Right forelimb (tissue), 1 donor: ENCODE measurements at regions not wholly inside any gene's neighbourhood (a gene's known extent, or its start where the extent isn't known, plus 50 kb on each side); places are given as distances from the start of the nearest gene placed in this dataset.

Source experiments
- DNase-seq: peaks from one replicate; pipeline ENCODE4 v3.0.0-alpha.2; 2018

DNA sequence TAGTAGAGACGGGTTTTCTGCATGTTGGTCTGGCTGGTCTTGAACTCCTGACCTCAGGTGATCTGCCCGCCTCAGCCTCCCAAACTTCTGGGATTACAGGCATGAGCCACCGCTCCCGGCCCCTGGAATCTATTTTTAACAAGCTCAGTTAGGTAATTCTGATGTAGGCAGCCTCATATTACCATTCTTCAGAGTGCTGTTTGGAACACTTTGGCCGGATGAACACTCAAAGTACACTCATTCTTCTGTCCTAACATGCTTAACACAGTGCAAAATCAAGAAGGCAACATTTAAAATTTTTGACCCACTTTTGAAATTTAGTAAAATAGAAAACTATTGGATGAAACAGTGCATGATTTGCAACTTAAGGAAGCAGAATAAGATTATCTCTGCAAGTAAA lies 586.7 kb upstream of the CHORDC1 start:
- no peak for DNase-seq

- no peak for DNase-seq
Measured at GRCh38 chr11:90805172-90805571, 582.3 kb upstream of the CHORDC1 start.

GRCh38 chr11:90803831-90804230 lies 581.0 kb upstream of the CHORDC1 start:
- DNase-seq, result no peak

GRCh38 chr11:90803366-90803765 lies 580.5 kb upstream of the CHORDC1 start:
- DNase-seq, result no peak

DNA sequence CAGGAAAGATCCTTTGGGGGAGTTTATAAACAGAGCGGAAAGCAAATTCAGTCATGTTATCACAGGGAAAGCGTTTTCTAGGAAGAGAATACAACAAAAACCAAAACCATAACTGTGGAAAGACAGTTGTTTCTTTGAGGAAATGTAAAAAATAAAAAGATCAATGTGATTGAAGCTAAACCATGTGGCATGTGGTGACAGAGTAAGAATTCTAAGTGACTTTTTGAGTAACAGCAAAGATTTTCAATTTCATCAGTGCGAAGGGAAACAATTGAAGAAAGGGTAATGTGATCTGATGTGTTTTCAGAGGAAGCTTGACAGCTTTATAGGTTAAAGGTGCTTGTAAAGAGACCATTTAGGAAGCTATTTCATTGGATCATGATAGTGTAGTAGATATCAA lies 575.9 kb upstream of the CHORDC1 start:
- no peak for DNase-seq

DNA sequence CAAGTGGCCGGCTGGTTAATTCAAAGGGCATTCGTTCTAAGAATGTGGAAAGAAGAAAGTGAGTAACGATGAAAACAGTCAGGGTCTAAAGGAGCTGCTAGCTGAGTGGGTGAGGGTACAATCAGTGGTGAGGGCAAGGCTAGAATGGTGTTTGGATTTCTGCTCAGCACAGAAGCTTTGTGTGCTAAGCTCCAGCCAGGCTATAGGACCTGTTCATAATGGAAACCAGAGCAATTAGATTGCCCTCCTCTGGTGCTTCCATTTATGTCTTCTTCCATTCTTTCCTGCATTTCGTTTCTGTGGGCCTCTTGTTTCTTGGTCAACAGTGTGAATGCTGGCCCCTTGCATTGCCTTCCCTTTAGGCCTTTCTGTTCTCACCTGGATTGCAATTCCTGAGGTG lies 572.9 kb upstream of the CHORDC1 start:
- DNase-seq, result no peak

GRCh38 chr11:90788961-90789360 lies 566.1 kb upstream of the CHORDC1 start:
- DNase-seq, result no peak

- no peak for DNase-seq
Measured at GRCh38 chr11:90784241-90784814, 561.5 kb upstream of the CHORDC1 start.

DNA sequence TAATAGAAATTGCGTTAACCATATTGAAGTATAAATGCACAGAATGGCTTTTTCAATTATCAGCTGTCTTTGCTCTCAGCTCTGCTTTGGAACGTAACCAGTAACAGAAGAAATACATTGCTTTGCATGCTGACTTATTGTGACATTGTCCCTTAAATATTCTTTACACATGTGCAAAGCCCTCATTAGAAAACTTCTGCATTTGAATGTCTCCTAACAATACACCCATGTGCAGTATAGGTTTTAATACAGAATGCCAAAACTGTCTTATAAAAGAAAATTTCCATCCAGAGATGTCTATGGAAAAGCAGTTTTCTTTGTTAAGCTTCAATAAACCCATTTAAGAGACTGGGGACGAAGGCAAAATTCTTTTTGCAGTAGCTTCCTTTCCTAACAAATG lies 560.3 kb upstream of the CHORDC1 start:
- no peak for DNase-seq

- DNase-seq, result no peak
Measured at GRCh38 chr11:90779098-90779497, 556.2 kb upstream of the CHORDC1 start.

- DNase-seq, result no peak
Measured at GRCh38 chr11:90775567-90776165, 552.8 kb upstream of the CHORDC1 start.

DNA sequence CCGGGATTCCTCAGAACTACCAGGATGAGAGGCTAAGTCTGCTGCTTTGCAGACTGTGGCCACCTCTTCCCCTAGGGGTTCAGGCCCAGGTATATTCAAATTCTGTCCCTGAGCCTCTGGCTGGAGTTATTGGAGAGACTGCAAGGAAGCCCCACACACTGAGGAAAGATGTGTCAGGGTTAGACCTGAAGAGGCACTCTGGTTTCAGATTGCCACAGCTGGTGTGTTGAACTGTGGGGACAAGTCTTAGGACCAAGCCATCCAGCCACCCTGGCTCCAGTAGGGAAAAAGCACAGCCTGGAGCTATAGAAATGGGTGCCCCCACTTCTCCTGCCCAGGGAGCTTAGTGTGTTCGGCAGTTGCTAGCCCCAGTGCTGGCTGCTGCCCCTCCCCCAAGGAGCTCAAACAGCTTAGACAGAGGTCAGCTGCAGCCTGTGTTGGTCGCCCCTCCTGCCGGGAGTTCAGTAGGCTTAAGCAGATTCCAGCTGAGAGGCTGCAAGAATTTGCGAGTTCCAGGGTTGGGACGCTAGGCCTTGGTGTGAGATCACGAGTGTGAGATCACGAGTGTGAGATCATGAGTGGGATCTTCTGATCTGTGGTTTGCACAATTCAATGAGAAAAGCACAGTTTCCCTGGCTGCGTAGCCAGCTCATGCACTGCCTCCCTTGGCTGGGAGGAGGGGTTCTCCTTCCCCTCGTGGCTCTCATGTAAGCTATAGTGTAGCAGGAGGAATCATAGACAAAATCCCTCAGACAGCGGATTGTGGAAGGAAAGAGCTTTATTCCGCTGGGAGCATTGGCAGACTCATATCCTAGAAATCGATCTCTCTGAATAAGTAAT lies 552.1 kb upstream of the CHORDC1 start:
- no peak for DNase-seq

DNA sequence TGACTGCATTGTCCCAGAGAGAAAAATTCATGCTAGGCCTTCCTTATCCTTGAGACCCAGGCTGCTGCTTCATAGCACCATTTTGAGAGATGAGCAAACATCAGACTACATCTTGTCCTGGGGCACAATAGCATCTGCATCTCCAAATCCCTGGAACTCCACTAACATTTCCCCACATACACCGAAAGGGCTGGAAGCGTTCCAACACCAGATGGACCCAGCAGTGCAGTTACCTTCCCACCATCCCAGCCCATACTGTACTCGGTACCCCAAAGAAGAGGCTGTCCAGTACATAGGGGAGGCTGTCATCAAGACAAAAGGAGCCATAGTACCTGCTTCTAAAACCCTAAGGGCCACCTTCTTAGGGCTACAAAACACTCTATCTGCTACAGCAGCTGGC lies 547.2 kb upstream of the CHORDC1 start:
- no peak for DNase-seq

GRCh38 chr11:90766121-90766520 lies 543.3 kb upstream of the CHORDC1 start:
- DNase-seq, result no peak

- DNase-seq, result no peak
Measured at GRCh38 chr11:90764691-90765090, 541.8 kb upstream of the CHORDC1 start.

GRCh38 chr11:90757849-90758494 lies 535.1 kb upstream of the CHORDC1 start:
- no peak for DNase-seq

DNA sequence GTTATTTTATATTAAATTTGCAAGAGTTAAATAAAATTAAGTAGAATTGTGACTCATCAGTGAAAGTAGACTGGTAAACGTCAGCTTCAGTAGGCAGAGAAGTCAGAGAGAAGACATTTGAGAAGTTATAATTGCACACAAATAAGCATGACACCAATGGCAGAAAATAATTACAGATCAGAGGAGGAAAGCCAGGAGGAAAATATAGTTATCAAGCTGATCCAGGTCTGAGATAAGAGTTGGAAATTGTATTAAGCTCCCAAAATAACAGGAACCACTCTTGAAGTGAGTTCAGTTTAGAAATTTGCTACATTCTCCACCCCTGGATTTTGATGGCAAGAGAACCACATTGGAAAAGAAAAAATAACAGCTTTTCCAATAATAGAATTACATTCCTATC lies 533.8 kb upstream of the CHORDC1 start:
- DNase-seq, result no peak

DNA sequence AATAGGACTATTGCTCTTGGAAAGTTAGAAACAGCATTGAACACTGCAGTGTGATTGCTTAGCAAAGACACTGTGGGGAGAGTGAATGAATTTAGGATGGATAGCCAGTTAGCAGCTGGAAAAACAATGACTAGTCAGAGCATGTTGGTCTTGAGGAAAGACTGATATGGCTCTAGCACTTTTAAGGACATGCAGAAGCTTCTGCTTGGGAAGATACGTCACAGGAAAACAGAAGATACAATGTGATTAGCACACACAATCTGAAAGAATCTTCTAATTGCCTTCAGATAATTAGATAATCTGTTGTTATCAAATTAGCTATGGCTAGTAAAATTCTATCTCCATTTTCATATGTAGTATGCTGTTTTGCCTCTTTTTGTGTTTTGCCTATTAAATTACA lies 530.7 kb upstream of the CHORDC1 start:
- DNase-seq, result no peak

DNA sequence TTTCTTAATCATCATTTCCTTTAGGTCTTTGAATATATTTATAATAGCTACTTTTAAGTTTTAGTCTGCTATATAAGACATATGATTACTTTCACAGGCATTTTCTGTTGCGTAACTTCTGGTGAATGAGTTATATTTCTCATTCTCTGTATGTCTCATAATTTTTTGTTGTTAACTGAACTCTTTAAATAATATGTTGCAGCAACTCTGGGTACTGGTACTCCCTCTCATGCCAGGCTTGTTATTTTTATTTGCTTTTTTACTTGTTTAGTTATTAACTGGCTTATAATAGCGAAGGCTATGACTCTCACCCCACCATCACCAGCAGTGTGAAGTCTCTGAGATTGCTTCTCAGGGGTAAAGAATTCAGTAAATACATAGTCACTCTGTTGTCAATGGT lies 524.2 kb upstream of the CHORDC1 start:
- no peak for DNase-seq

DNA sequence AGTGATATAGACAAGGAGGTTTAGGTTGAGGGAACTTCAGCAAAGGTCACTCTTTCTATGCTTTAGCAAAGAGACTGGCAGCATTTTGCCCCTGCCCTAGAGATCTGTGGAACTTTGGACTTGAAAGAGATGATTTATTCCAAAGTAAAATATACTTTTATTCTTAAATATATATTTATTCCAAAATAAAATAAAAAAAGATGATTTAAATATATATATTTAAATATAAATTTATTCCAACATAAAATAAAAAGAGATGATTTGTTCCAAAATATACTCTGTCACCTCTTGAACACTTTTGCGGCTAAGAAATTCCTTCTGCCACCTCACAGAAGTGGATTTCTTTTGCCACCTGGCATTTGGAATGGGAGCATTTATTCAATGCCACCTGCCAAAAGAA lies 521.3 kb upstream of the CHORDC1 start:
- DNase-seq, result no peak

DNA sequence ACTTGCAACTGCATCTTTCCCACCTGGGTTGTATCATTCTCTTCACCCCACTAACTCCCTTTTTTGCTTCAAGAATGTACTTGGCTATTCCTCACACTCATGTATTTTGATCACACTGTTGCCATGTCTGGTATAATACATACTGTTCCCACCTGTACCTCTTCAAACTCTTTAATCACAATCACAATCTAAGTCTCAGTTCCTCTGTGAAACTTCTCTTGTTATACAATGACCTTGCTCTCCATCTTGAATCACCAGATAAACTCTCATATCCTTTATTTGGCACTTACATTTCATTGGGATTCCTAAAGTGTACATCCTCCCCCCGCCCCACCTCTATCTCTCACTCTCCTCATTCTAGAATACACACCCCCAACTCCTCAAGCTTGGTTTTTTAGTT lies 516.0 kb upstream of the CHORDC1 start:
- no peak for DNase-seq

DNA sequence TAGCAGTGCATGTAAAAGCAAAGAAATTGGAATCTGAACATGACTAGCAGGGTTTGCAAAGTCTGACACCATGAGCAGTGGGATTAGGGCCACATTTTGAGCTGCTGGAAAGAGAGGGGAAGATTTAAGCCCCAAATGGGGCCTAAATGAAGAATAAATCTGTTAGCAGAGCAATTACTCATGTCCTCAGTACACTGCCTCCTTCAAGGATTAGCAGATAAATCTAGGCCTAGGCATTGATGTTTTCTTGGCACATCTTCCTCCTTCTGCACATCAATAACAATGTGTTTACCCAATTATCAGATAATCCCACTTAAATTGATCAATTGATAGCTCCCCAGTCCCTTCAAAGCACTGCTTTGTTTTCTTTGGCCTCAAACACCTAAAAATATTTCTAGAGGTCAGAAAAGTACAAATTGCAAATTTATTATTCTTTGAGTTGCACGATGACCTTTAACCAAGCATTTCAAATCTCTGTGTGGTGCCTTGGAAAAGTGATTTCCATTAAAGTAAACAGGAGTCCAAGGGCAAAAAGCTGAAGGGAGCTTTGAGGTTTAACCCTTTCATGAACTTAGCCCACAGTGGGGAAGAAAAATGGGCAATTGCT lies 514.7 kb upstream of the CHORDC1 start:
- no peak for DNase-seq

DNA sequence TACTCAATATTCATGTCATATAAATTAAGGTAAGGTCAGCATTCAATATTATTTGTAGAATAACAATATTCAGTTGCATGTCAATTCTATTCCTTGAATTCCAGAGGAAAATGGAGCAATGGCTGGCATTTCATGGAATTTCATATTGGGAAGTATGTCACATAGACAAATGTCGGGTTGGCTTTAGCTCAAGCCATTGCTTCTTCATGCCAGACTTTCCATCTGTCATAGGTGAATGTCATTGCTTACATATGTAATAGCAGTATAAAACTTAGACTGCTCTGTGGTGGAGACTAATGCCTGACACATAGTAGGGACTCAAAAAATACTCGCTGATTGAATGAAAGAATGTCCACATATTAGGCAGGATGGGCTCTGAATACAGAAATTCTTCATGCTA lies 509.6 kb upstream of the CHORDC1 start:
- no peak for DNase-seq
